Daoy (cell line): ENCODE measurements at regions not wholly inside any gene's neighbourhood (a gene's known extent, or its start where the extent isn't known, plus 50 kb on each side); places are given as distances from the start of the nearest gene placed in this dataset.
"Not testable (repeated sequence)": the region's sequence is repeated elsewhere in the genome, so short reads cannot be mapped to it uniquely, and the experiment has no call there.

Experiments
- DNase-seq: peaks from one replicate; pipeline ENCODE4 v3.0.0-alpha.2; 2015; ENCODE audit warnings: low read depth

- DNase-seq: no peak
These were observed 111.5 kb upstream of the HAND1 start for GRCh38 chr5:154589511-154589910.

GRCh38 chr5:154588833-154589425, 110.9 kb upstream of the HAND1 start:
- not testable (repeated sequence) for DNase-seq

GRCh38 chr5:154588091-154588774, 110.2 kb upstream of the HAND1 start:
- no peak for DNase-seq

GRCh38 chr5:154587123-154588026, 109.3 kb upstream of the HAND1 start:
- no peak for DNase-seq

- DNase-seq: peak; percentile 67
These were observed 105.7 kb upstream of the HAND1 start for GRCh38 chr5:154583671-154584177.

- no peak for DNase-seq
These were observed 102.4 kb upstream of the HAND1 start for GRCh38 chr5:154580422-154580821.

GRCh38 chr5:154577416-154577815, 99.4 kb upstream of the HAND1 start:
- DNase-seq: no peak

- DNase-seq: no peak
These were observed 98.4 kb upstream of the HAND1 start for GRCh38 chr5:154576429-154576806.

GRCh38 chr5:154575546-154576428, 97.8 kb upstream of the HAND1 start:
- no peak for DNase-seq

- no peak for DNase-seq
These were observed 95.0 kb upstream of the HAND1 start for GRCh38 chr5:154573011-154573410.

- no peak for DNase-seq
These were observed 93.5 kb upstream of the HAND1 start for GRCh38 chr5:154571325-154572035.

- no peak for DNase-seq
These were observed 92.7 kb upstream of the HAND1 start for GRCh38 chr5:154570572-154571324.

- no peak for DNase-seq
These were observed 90.6 kb upstream of the HAND1 start for GRCh38 chr5:154568589-154568988.

- no peak for DNase-seq
These were observed 89.1 kb upstream of the HAND1 start for GRCh38 chr5:154567155-154567554.

GRCh38 chr5:154566146-154566680, 88.2 kb upstream of the HAND1 start:
- no peak for DNase-seq

- DNase-seq: no peak
These were observed 87.1 kb upstream of the HAND1 start for GRCh38 chr5:154565123-154565522.

GRCh38 chr5:154562244-154562880, 84.3 kb upstream of the HAND1 start:
- no peak for DNase-seq

- no peak for DNase-seq
These were observed 81.6 kb upstream of the HAND1 start for GRCh38 chr5:154559398-154560276.
